MCF 10A (cell line): ENCODE measurements at regions not wholly inside any gene's neighbourhood (a gene's known extent, or its start where the extent isn't known, plus 50 kb on each side); places are given as distances from the start of the nearest gene placed in this dataset.

Source experiments
- BruUV-seq: library from RNA; stranded (reverse); fragments of 400-500 nt; replicated peaks from 2 replicates; lab custom pipeline; 2021; lab: Mats Ljungman, UMichigan
- CTCF ChIA-PET: fragments of 300-600 bp; sonication (Branson Sonifier 250); formaldehyde crosslinking; extraction: SDS; loops from one replicate; lab custom pipeline; 2021; ENCODE audit warnings: antibody characterized with exemption, inconsistent platforms; lab: Yijun Ruan, JAX
- POLR2A ChIA-PET: fragments of 300-600, 350-650 bp; sonication (Branson Sonifier 250); formaldehyde crosslinking; extraction: SDS; loops from one replicate; lab custom pipeline; 2020; ENCODE audit warnings: antibody characterized with exemption, inconsistent platforms; lab: Yijun Ruan, JAX
- DNase-seq: peaks from one replicate; pipeline ENCODE4 v3.0.0-alpha.2; 2018; ENCODE audit not compliant: unreplicated experiment
- H3K27ac Mint-ChIP-seq: one replicate; pipeline ENCODE4 v1.8.0; 2022; ENCODE audit warnings: mild to moderate bottlenecking, low read depth, mixed read lengths; ENCODE audit not compliant: unreplicated experiment
- H3K27me3 Mint-ChIP-seq: one replicate; pipeline ENCODE4 v1.8.0; 2022; ENCODE audit warnings: mixed read lengths; ENCODE audit not compliant: insufficient read depth, unreplicated experiment
- H3K36me3 Mint-ChIP-seq: one replicate; pipeline ENCODE4 v1.8.0; 2022; ENCODE audit warnings: mild to moderate bottlenecking, moderate library complexity, mixed read lengths; ENCODE audit not compliant: insufficient read depth, unreplicated experiment
- H3K4me1 Mint-ChIP-seq: one replicate; pipeline ENCODE4 v1.8.0; 2022; ENCODE audit warnings: mixed read lengths; ENCODE audit not compliant: insufficient read depth, unreplicated experiment
- H3K4me3 Mint-ChIP-seq: one replicate; pipeline ENCODE4 v1.8.0; 2022; ENCODE audit warnings: mild to moderate bottlenecking, moderate library complexity, mixed read lengths; ENCODE audit not compliant: unreplicated experiment
- H3K9me3 Mint-ChIP-seq: one replicate; pipeline ENCODE4 v1.8.0; 2022; ENCODE audit warnings: mixed read lengths; ENCODE audit not compliant: unreplicated experiment
- intact Hi-C: fragments of 100-400 bp; cut with micrococcal nuclease; formaldehyde crosslinking; loops from 2 replicates; pipeline ENCODE4 v1.14.1; 2022
- TF ChIP-seq, protein P1 (sequence below): fragments of 200-600 bp; IDR thresholded peaks from one replicate; pipeline ENCODE4 v1.8.0; 2022; ENCODE audit warnings: antibody characterized with exemption, mild to moderate bottlenecking; ENCODE audit not compliant: unreplicated experiment

DNA sequence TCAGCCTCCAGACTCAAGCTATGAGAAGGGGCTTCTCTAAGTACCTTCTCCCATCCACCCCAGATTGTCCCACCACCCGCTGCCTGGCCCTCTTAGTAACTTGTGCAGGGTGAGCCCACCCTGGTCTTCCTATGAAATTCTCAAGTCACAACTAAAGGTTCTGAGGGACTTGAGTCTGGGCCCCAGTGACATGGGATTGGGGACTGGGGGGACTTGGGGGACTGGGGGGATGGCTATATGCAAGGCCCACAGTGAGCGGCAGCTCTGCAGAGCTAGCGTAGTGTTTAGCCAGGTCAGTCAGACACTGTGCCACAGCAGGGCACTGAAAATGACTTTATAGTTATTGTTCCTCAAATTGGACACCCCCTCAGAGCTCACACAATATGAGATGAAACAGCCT is 622.3 kb upstream of the CADM1 start:
- no peak overlapping the region for H3K27ac Mint-ChIP-seq
- peaks cover 52% of the 10 kb centered on the region for H3K9me3 Mint-ChIP-seq
- intact Hi-C loops: no loop called here
- no peak for DNase-seq
- H3K27me3 Mint-ChIP-seq: no peaks in the 10 kb centered on the region
- TF ChIP-seq, protein P1, sequence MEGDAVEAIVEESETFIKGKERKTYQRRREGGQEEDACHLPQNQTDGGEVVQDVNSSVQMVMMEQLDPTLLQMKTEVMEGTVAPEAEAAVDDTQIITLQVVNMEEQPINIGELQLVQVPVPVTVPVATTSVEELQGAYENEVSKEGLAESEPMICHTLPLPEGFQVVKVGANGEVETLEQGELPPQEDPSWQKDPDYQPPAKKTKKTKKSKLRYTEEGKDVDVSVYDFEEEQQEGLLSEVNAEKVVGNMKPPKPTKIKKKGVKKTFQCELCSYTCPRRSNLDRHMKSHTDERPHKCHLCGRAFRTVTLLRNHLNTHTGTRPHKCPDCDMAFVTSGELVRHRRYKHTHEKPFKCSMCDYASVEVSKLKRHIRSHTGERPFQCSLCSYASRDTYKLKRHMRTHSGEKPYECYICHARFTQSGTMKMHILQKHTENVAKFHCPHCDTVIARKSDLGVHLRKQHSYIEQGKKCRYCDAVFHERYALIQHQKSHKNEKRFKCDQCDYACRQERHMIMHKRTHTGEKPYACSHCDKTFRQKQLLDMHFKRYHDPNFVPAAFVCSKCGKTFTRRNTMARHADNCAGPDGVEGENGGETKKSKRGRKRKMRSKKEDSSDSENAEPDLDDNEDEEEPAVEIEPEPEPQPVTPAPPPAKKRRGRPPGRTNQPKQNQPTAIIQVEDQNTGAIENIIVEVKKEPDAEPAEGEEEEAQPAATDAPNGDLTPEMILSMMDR: no peak
- ChIA-PET POLR2A (no interaction called here), CTCF (no interaction called here)
- H3K4me1 Mint-ChIP-seq: no peaks in the 10 kb centered on the region
- no peaks in the 10 kb centered on the region for H3K36me3 Mint-ChIP-seq
- no peak overlapping the region for H3K4me3 Mint-ChIP-seq
- no TSS peak for BruUV-seq

DNA sequence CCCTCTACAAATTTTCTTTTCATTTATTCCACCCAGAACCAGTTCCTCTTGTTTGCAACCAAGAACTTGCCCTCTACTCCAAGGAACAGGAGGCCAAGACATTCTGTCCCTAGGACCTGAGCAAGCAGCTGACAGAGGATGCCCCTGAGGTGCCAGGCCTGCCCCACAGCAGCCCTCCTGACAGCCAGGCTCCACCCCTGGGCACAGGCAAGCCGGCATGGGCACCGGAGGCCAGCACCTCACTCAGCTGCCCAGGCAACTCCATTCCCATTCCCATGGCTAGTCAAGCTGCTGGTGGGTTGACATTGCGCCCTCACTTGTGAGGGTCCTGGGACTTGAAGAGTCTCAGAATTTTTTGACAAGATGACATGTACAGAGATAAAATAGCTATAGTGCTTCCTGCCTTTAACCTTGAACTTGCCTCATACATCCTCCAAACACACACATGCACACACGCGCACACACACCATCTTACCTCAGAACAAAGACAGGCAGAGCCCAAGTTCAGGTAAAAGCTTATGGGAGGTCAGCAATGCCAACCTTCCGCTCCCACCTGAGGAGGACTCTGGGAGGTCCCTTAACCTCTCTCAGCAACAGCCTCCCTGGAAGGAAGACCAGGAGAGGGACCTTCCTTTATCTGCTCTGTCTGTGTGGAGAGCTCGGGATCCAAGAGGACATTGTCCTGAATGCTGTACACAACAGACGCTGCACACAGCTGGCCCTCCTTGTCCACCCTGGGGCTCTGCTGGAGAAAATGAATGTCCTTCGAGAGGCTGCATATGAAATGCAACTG is 620.9 kb upstream of the CADM1 start:
- ChIA-PET POLR2A (interaction anchor here (0.7 kb wide), 1 partner anchor 14 kb away, joined by 3 read pairs; no protein-coding TSS in a partner anchor), CTCF (no interaction called here)
- intact Hi-C loops: no loop called here
- no peak for DNase-seq
- no peaks in the 10 kb centered on the region for H3K27me3 Mint-ChIP-seq
- no TSS peak for BruUV-seq
- no peaks in the 10 kb centered on the region for H3K36me3 Mint-ChIP-seq
- no peaks in the 10 kb centered on the region for H3K4me1 Mint-ChIP-seq
- H3K9me3 Mint-ChIP-seq: peaks cover 52% of the 10 kb centered on the region
- no peak overlapping the region for H3K27ac Mint-ChIP-seq
- H3K4me3 Mint-ChIP-seq: no peak overlapping the region
- TF ChIP-seq, protein P1: no peak

DNA sequence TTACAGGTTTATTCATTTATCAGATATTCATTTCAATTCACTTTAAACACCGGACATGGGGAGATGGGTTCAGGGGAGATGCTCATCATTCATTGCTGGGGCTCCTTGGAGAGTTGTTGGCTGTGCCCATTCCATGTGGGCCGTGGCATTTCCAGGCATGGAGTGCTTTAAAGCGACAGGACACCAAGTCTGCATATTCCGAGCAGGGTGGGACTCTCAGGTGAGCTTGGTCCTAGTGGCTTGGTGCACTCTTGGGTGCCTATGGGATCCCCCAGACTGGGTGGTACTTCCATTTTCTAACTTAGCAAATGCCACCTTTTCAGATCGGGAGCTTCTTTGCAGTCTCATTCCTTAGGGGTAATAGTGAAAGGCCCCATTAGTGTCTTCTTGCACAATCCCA is 619.5 kb upstream of the CADM1 start:
- intact Hi-C loops: no loop called here
- H3K27me3 Mint-ChIP-seq: no peaks in the 10 kb centered on the region
- H3K27ac Mint-ChIP-seq: no peak overlapping the region
- CTCF ChIA-PET: no interaction called here
- DNase-seq: no peak
- H3K36me3 Mint-ChIP-seq: no peaks in the 10 kb centered on the region
- TF ChIP-seq, protein P1: no peak
- H3K9me3 Mint-ChIP-seq: peaks cover 65% of the 10 kb centered on the region
- no peak overlapping the region for H3K4me3 Mint-ChIP-seq
- H3K4me1 Mint-ChIP-seq: no peaks in the 10 kb centered on the region
- BruUV-seq: no TSS peak
- POLR2A ChIA-PET: no interaction called here

DNA sequence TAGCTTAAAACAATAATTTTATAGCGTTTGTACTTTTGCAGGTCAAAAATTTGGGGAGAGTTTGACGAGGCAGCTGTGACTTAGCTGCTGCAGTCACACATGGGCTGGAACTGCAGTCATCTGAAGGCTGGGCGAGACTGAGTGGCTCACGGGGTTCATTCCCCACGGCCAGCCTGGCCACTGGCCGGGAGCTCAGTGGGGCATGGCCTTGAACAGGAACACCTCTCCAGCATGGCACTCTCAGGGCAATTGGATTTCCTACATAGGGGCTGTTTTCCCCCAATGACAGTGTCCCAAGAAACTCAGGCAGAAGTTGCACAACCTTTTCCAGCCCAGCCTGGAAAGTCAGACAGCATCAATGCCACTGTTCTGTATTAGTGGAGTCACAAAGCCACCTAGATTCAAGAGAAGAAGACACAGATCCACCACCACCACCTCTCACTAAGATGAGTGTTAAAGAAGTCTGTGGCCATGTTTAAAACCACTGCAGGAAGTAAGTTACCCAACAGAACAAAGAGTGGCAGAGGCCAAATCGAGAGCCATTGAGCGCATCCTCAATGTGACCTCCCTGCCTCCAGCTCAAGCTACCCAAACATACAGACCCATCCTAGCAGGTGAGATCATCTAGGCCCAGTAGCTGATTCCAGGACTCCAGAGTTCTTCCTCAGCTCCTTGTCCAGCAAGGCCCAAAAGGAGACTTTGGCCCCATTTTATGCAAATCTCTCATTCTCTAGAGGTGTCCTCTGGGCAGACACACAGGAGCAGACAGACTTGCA is 618.7 kb upstream of the CADM1 start:
- Mint-ChIP-seq H3K27ac (no peak overlapping the region), H3K9me3 (peaks cover 67% of the 10 kb centered on the region), H3K4me1 (no peaks in the 10 kb centered on the region), H3K36me3 (no peaks in the 10 kb centered on the region), H3K27me3 (no peaks in the 10 kb centered on the region), H3K4me3 (no peak overlapping the region)
- intact Hi-C loops: no loop called here
- BruUV-seq: no TSS peak
- TF ChIP-seq, protein P1: no peak
- ChIA-PET CTCF (no interaction called here), POLR2A (interaction anchor here (0.7 kb wide), 1 partner anchor 16 kb away, joined by 3 read pairs; no protein-coding TSS in a partner anchor)
- DNase-seq: no peak
